NCI-H1092 treated with DMSO at 0.1 percent for 48 hours (cell line): ENCODE measurements at regions not wholly inside any gene's neighbourhood (a gene's known extent, or its start where the extent isn't known, plus 50 kb on each side); places are given as distances from the start of the nearest gene placed in this dataset.

Experiments
- DNase-seq: peaks from one replicate; lab custom pipeline; 2025; lab: John Stamatoyannopoulos, UW

GRCh38 chr20:56957737-56958553 is 308.5 kb downstream of the BMP7 start:
- DNase-seq: peak; percentile 38

- no peak for DNase-seq
These were observed 301.5 kb downstream of the BMP7 start for GRCh38 chr20:56964901-56965300.

GRCh38 chr20:56967916-56968315 is 298.5 kb downstream of the BMP7 start:
- DNase-seq: no peak

DNA sequence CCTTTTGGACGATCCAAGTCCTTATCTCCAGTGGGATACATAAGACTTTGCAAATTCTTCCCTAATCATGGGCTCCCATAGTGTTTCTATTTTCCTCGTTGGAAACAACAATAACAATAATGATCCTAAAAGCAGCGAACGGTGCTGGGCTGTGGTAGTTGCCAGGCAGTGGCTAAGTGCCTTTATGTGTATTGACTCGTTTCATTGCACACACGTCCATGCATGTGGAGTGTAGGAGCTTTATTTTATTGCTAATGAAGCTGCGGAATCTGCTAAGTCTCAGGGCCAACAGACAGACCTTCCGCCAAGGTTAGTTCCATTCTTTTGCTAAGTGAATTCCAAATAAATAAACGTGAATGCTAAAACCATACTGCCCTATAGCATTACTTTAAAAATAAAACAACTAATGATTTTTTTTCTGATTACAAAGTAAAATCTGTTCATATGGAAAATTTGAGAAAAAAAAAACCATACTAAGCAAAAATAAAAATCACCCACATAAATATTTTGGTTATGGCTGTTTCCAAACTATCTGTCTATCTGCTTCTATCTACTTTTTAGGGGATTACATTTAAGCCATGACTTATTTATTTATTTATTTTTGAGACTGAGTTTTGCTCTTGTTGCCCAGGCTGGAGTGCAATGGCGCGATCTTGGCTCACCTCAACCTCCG is 297.9 kb downstream of the BMP7 start:
- DNase-seq: no peak

DNA sequence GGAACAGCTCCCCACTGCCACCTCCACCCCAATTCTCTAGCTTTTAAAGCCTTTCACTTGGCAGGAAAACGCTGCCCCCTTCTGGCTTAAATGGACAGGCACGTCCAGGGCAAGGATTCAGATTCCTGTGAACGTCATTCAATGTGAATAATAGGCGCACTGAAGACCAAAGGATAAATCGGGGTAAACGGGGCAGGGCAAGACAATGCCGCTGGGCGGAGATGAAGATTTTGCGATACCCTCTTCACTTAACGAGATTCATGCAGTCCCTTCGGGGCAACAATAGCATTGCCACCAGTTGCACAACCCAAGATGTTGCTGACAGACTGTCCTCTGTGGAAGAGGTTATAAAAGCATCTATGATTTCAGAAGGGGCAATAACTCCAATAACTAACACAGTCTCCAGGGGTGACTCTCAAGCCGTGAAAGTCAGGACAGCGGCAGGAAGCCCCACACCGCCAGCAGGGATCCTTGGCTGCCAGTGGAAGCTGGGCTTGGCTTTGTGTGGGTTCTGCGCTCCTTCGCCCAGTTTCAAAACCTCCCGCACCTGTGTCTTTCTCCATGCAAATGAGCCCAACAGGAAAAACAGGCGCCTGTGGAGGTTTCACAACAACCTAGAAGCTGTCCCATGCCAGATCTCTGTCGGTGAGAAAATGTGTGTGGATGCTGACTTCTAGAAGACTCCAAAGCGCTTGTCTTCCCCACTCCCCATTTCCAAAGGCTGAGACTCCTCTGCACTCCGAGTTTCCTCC is 291.8 kb downstream of the BMP7 start:
- DNase-seq: no peak

- no peak for DNase-seq
These were observed 290.6 kb downstream of the BMP7 start for GRCh38 chr20:56975838-56976237.

DNA sequence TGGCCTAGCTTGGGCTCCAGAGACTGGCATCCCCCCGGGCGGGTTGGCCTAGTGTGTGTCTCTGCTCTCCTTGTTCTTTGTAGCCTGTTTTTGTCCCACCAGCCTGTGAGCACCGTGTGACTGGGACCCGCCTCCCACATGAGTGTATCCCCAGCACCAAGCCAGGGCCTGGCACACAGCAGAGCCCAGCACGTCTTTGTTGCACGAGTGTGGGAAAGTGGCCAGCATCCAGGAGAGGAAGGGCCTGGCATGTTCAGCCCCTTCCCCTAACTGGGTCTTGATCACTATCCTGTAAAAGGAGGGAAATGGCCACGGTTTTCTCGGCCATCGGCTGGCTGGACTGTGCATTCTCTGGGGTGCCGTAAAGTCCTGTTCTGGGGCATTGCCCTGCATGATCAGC is 290.1 kb downstream of the BMP7 start:
- no peak for DNase-seq

DNA sequence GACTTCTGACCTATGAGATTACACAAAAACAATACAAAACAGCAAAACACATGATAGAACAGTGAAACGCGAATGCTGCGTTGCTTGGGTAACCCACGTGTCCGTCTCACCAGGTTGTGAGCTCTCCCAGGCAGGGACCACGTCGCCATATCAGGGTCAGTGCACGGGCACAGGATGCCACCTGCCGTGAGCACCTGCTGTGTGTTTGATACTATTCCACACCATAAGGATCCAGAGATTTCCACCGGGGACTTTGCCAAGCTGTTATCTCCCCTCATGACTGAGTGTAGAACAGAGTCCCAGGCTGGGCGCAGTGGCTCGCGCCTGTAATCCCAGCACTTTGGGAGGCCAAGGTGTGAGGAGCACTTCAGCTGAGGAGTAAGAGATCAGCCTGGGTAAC is 288.0 kb downstream of the BMP7 start:
- DNase-seq: no peak

DNA sequence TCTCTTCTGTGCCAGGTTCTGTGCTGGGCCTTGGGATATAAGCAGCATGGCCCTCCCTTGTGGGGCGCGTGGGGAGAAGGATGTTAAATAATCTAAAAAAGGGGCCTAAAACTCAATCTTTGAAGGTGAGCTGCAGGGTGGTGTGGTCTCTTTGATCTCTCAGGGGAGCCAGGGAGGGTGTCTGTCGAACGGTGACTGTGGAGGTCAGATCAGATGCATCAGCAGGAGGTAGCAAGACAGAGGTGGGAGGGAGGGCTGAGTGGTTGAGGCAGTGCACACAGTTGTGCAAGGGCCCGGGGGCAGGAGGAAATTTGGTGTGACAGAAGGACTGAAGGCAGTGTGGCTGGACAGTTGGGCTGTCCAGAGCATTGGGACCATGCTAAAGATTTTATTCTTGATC is 287.3 kb downstream of the BMP7 start:
- no peak for DNase-seq

- no peak for DNase-seq
These were observed 285.1 kb downstream of the BMP7 start for GRCh38 chr20:56981301-56981700.

- DNase-seq: no peak
These were observed 282.6 kb downstream of the BMP7 start for GRCh38 chr20:56983813-56984212.

GRCh38 chr20:56985066-56985685 is 281.3 kb downstream of the BMP7 start:
- no peak for DNase-seq

- DNase-seq: no peak
These were observed 280.0 kb downstream of the BMP7 start for GRCh38 chr20:56986476-56986875.

DNA sequence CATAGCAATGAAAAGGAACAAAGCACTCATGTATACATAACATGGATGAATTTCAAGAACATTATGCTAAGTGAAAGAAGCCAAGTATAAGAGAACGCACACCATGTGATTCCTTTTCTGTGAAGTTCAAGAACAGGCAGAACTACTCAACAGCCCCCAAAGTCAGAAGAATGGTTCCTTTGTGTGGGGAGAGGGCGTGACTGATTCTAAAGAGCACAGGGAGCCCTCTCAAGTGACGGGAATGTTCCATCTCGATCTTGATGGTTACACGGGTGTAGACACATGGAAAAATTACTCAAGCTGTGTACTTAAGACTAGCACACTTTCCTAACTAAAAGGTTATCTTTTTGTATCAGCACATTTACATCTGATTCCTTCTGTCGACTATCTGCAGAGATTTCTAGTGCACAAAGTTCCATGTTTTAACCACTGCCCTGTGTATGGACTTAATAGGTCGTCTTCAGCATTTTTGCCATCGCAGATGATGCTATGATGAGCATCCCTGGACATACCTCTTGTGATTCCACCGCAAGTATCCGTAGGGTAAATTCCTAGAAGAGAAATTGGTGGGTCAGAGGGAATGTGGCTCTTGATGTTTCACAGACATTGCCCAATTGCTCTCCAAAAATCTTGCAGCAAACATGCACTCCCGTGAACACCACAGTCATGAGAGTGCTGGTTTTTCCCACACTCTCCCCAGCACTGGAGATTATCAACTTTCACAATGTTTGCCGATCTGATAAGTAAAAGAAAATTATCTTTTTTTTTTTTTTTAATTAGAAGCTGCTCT is 279.3 kb downstream of the BMP7 start:
- DNase-seq: no peak

DNA sequence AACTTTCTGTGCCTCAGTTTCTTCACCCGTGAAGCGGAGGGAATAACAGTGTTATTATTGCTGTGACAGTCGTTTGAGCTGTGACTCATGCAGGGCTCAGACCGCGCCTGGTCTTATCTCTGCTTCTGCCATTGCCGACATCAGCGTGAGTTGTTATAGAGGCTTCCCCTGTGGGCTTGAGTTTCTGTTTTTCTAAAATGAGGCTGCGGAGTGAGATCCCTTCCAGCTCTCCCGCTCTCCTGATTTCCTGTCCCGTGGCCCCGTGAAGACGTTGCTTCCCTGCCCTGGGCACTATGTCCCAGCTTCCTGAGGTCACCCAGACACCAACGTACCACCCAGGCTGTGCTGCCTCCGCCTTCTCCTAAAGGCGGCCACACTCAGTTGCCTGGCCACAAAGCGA is 278.5 kb downstream of the BMP7 start:
- DNase-seq: no peak

- DNase-seq: no peak
These were observed 278.0 kb downstream of the BMP7 start for GRCh38 chr20:56988446-56988845.

GRCh38 chr20:56989516-56989915 is 276.9 kb downstream of the BMP7 start:
- no peak for DNase-seq

DNA sequence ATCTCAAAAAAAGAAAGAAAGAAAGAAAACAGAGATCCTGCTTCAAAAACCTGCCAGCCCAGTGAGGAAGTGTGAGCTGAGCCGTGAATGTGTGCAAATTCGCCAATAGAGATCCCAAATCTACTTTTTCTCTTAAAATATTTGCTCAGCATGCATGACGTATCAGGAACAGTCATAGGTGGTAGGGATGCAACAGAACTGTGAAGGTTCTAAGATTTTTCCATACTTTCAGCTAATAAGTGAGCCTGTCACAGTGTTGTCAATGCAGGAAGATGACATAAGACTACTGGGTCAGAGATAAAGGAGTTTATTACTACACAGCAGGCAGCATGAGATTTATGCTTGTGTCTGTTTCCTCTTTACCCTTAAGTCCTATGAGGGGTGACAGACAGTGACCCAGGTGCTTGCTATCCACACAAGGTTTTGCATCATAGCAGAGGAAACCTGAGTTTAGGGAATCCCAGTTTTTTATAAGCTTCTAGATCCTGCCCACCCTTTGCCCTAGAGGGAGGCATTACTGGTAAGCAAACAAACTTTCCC is 273.4 kb downstream of the BMP7 start:
- no peak for DNase-seq

GRCh38 chr20:56994006-56994405 is 272.4 kb downstream of the BMP7 start:
- no peak for DNase-seq

DNA sequence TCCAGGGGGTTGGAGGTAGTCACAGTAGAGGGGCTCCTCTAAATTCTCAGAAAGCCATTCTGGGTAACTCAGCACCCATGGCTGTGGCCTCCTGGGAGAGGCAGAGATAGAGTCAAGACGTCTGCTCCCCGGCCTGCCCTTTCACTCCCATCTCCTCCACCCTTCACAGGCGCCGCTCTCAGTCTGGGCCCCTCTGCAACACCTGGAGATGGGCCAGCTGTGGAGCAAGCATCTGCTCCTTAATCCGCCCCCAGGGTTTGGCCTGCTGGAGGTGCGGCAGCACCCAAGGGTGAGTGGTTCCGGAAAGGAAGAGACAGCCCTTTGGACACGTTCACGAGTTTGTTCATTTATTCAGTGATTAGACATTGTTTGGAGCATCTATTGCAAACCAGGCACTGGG is 271.3 kb downstream of the BMP7 start:
- no peak for DNase-seq

GRCh38 chr20:56995635-56996075 is 270.8 kb downstream of the BMP7 start:
- no peak for DNase-seq
